ENCODE measurements at regions not wholly inside any gene's neighbourhood (a gene's known extent, or its start where the extent isn't known, plus 50 kb on each side); places are given as distances from the start of the nearest gene placed in this dataset.

DNA sequence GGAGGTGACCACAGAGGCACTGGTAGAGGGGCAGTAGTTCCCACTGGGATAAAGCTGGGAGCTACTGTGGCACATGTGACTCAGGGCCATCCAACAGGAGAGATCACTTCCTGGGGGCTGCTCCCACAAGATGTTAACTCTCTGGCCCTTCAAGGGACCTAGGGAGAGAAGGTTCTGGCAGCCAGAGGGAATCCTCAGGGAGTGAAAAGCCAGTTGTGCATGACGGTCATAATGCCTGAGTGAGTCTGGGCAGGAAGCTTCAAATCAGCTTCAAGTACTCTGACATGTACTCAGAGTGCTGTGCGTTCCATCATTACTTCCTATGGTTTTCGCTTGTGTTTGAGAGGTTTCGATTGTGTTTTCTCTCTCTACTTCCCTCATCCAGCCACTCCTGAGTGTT is 388.5 kb downstream of the GABRG2 start:
- no peak overlapping the region for H3K4me3 ChIP-seq (ENCODE audit: low read length)
- H4K20me1 ChIP-seq (ENCODE audit: insufficient read depth, low read depth, low read length): no peaks in the 10 kb centered on the region
- no peak overlapping the region for H3K9ac ChIP-seq (ENCODE audit: low read length)
- no peak overlapping the region for H3K4me2 ChIP-seq (ENCODE audit: low read depth, low read length, poor library complexity, severe bottlenecking)
- H2AFZ ChIP-seq (ENCODE audit: low read length): no peak overlapping the region
- no peaks in the 10 kb centered on the region for H3K9me2 ChIP-seq (replicated peaks; ENCODE audit: insufficient read depth, low read length)
- no peak overlapping the region for H3K27ac ChIP-seq (ENCODE audit: low read length)
- H3K9me3 ChIP-seq (ENCODE audit: low read length): peaks cover 20% of the 10 kb centered on the region
- H3K4me1 ChIP-seq (ENCODE audit: low read length): no peaks in the 10 kb centered on the region
- DNase-seq: no peak
- H3K27me3 ChIP-seq (ENCODE audit: low read length): no peaks in the 10 kb centered on the region
- H3K36me3 ChIP-seq (ENCODE audit: insufficient read depth, low read length): no peaks in the 10 kb centered on the region
- no peaks in the 10 kb centered on the region for H3K79me2 ChIP-seq (ENCODE audit: low read length)

DNA sequence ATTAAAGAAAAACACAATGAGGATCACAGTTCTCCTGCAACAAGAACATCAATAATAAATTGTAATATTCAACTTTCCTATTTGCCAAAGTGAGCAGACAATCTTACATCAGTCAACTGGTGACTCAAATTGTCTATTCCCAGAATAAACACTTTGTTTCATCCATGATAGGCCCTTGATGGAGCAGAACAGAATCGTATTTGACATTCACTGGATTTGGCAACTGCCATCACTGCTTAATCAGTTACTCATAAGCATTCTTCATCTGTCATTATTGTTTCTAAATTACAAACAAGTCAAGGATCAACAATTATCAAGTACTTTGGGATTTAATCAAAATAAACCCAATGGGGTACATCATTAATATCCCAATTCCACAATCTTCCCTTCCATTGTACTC is 398.4 kb downstream of the GABRG2 start:
- no peaks in the 10 kb centered on the region for H3K27me3 ChIP-seq (ENCODE audit: low read length)
- H3K27ac ChIP-seq (ENCODE audit: low read length): no peak overlapping the region
- no peaks in the 10 kb centered on the region for H3K9me2 ChIP-seq (replicated peaks; ENCODE audit: insufficient read depth, low read length)
- no peaks in the 10 kb centered on the region for H4K20me1 ChIP-seq (ENCODE audit: insufficient read depth, low read depth, low read length)
- H3K4me2 ChIP-seq (ENCODE audit: low read depth, low read length, poor library complexity, severe bottlenecking): no peak overlapping the region
- H2AFZ ChIP-seq (ENCODE audit: low read length): no peak overlapping the region
- no peak overlapping the region for H3K4me3 ChIP-seq (ENCODE audit: low read length)
- peaks cover 5% of the 10 kb centered on the region; the same call in 1 of the 2 replicates for H3K9me3 ChIP-seq (ENCODE audit: low read length)
- no peaks in the 10 kb centered on the region for H3K36me3 ChIP-seq (ENCODE audit: insufficient read depth, low read length)
- H3K4me1 ChIP-seq (ENCODE audit: low read length): no peaks in the 10 kb centered on the region
- no peak overlapping the region for H3K9ac ChIP-seq (ENCODE audit: low read length)
- no peak for DNase-seq
- no peaks in the 10 kb centered on the region for H3K79me2 ChIP-seq (ENCODE audit: low read length)

DNA sequence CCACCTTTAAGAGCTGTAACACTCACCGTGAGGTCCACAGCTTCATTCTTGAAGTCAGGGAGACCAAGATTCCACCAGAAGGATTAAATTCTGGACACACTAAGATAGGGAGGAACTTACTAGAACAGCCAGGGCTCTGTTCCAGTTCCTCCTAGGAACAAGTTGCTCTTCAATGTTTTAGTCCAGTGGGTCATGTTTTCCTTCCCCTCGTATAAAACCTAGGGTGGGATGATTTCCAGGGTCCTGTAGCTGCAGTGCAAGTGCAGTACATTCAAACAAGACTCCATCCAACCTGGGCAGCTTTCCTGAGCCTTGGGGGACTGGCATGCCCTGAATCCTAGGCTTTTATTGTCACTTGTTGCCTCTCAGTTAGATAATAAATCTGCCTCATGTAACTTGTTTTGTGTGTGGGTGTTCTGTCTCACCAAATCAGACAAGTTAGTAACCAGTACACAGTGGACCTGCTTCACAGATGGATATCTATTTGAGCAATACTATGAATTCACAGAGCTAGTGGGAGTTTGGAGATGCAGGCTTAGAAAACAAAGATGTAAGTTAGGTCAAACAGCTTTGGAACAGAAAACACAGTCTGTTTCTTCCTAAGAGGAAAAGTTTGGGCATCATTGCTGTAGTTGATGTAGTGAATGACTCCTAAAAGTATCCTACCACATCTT is 405.6 kb downstream of the GABRG2 start:
- no peak overlapping the region for H3K9ac ChIP-seq (ENCODE audit: low read length)
- H2AFZ ChIP-seq (ENCODE audit: low read length): no peak overlapping the region
- H3K27ac ChIP-seq (ENCODE audit: low read length): no peak overlapping the region
- no peaks in the 10 kb centered on the region for H3K79me2 ChIP-seq (ENCODE audit: low read length)
- H3K9me2 ChIP-seq (replicated peaks; ENCODE audit: insufficient read depth, low read length): no peaks in the 10 kb centered on the region
- no peaks in the 10 kb centered on the region for H3K27me3 ChIP-seq (ENCODE audit: low read length)
- H3K4me2 ChIP-seq (ENCODE audit: low read depth, low read length, poor library complexity, severe bottlenecking): no peak overlapping the region
- H4K20me1 ChIP-seq (ENCODE audit: insufficient read depth, low read depth, low read length): no peaks in the 10 kb centered on the region
- H3K4me3 ChIP-seq (ENCODE audit: low read length): no peak overlapping the region
- H3K36me3 ChIP-seq (ENCODE audit: insufficient read depth, low read length): no peaks in the 10 kb centered on the region
- H3K9me3 ChIP-seq (ENCODE audit: low read length): peaks cover 17% of the 10 kb centered on the region
- no peak for DNase-seq
- H3K4me1 ChIP-seq (ENCODE audit: low read length): no peaks in the 10 kb centered on the region

DNA sequence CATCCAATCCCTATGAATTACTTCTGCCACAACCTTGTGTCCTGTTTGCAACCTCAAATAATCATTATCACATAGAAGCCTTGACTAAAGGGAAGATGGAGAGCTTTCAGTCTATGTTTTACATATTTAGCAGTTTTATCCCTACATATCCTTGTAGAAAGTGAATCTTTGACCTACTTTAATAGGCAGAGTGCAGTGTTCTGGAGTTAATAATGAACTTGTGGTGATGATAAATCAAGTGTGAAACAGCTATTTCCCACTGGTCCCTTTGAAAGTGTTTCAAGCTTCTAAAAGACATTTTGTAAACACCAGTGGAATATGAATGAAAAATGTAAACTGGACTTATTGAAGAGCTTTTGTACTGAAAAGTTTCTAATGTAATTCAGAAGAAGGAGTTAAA is 406.7 kb downstream of the GABRG2 start:
- H4K20me1 ChIP-seq (ENCODE audit: insufficient read depth, low read depth, low read length): no peaks in the 10 kb centered on the region
- H3K9me3 ChIP-seq (ENCODE audit: low read length): peaks cover 12% of the 10 kb centered on the region
- no peaks in the 10 kb centered on the region for H3K27me3 ChIP-seq (ENCODE audit: low read length)
- no peaks in the 10 kb centered on the region for H3K79me2 ChIP-seq (ENCODE audit: low read length)
- DNase-seq: no peak
- H3K9ac ChIP-seq (ENCODE audit: low read length): no peak overlapping the region
- H2AFZ ChIP-seq (ENCODE audit: low read length): no peak overlapping the region
- H3K9me2 ChIP-seq (replicated peaks; ENCODE audit: insufficient read depth, low read length): no peaks in the 10 kb centered on the region
- H3K4me2 ChIP-seq (ENCODE audit: low read depth, low read length, poor library complexity, severe bottlenecking): no peak overlapping the region
- H3K4me1 ChIP-seq (ENCODE audit: low read length): no peaks in the 10 kb centered on the region
- H3K36me3 ChIP-seq (ENCODE audit: insufficient read depth, low read length): no peaks in the 10 kb centered on the region
- no peak overlapping the region for H3K4me3 ChIP-seq (ENCODE audit: low read length)
- no peak overlapping the region for H3K27ac ChIP-seq (ENCODE audit: low read length)

DNA sequence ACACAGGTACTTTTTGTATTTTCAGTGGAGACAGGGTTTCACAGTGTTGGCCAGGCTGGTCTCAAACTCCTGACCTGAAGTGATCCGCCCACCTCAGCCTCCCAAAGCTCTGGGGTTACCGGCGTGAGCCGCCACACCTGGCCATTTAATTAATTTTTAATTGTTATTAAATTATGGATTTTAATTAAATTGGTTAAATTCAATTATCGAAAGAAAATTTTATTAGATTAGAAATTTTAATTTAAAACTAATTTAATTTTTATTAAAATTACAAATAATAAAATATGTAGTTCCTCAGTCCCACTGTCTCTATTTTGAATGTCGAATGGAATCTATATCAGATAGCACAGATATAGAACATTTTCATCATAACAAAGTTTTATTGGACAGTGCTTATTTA is 416.5 kb downstream of the GABRG2 start:
- Histone ChIP-seq H2AFZ (ENCODE audit: low read length) (no peak overlapping the region), H3K9me2 (replicated peaks; ENCODE audit: insufficient read depth, low read length) (no peaks in the 10 kb centered on the region; the same call in 1 of the 2 replicates), H3K79me2 (ENCODE audit: low read length) (no peaks in the 10 kb centered on the region), H3K4me2 (ENCODE audit: low read depth, low read length, poor library complexity, severe bottlenecking) (no peak overlapping the region), H3K27ac (ENCODE audit: low read length) (no peak overlapping the region), H3K9me3 (ENCODE audit: low read length) (0 out of 2 replicates have a peak, but pooled peaks cover 4% of the 10 kb centered on the region), H3K4me1 (ENCODE audit: low read length) (no peaks in the 10 kb centered on the region), H3K36me3 (ENCODE audit: insufficient read depth, low read length) (no peaks in the 10 kb centered on the region), H3K27me3 (ENCODE audit: low read length) (no peaks in the 10 kb centered on the region), H3K9ac (ENCODE audit: low read length) (no peak overlapping the region), H3K4me3 (ENCODE audit: low read length) (no peak overlapping the region), H4K20me1 (ENCODE audit: insufficient read depth, low read depth, low read length) (no peaks in the 10 kb centered on the region)
- DNase-seq: no peak

DNA sequence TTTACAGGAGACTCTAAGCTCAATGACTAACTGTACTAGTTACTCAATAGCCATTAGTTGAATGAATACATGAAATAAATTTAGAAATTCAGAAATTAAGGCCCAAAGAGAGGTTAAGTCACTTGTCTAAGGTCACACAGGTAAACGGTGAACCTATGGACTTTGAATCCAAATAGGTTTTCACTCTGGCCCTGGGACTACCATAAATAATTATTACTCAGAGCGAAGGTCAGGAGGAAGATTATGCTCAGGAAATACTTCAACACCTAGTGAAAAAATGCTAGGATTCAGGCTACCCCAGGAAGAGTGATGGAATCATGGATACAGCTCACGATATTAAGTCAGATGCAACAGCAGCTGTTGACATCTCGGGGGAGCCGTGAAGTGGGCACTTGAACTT is 417.4 kb downstream of the GABRG2 start:
- Histone ChIP-seq H3K27ac (ENCODE audit: low read length) (no peak overlapping the region), H2AFZ (ENCODE audit: low read length) (no peak overlapping the region), H3K4me1 (ENCODE audit: low read length) (no peaks in the 10 kb centered on the region), H3K4me2 (ENCODE audit: low read depth, low read length, poor library complexity, severe bottlenecking) (no peak overlapping the region), H3K9ac (ENCODE audit: low read length) (no peak overlapping the region), H3K36me3 (ENCODE audit: insufficient read depth, low read length) (no peaks in the 10 kb centered on the region), H3K9me2 (replicated peaks; ENCODE audit: insufficient read depth, low read length) (no peaks in the 10 kb centered on the region; the same call in 1 of the 2 replicates), H3K4me3 (ENCODE audit: low read length) (no peak overlapping the region), H4K20me1 (ENCODE audit: insufficient read depth, low read depth, low read length) (no peaks in the 10 kb centered on the region), H3K9me3 (ENCODE audit: low read length) (0 out of 2 replicates have a peak, but pooled peaks cover 4% of the 10 kb centered on the region), H3K79me2 (ENCODE audit: low read length) (no peaks in the 10 kb centered on the region), H3K27me3 (ENCODE audit: low read length) (no peaks in the 10 kb centered on the region)
- DNase-seq: no peak

DNA sequence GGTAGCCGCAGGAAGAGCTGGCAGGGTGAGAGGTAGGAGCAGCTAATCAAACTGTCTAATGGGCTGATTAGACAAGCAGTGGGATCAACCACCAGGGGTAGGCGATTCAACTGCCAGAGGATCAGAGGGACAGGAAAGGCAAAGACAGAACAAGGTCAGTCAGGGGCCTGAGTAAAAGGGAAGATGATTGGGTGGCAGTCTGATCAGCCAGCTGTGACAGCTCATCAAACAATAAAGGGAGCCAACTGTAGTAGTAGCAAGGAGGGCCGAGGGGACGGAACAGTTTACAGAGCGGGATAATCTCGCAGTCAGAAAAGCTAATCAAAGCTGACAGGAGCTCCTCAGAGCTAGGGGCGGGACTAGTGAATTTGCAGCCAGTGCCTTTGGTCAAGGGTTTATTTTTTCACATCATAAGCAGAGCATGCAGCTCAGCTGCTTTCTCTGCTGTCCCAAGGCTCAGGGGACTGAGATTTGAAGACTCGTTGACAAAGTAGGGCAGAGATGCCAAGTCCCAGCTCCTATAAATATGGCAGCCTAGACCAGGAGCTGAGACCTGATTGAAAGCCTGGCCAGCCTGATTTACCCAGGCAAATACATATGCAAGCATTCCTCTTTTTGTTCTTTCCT is 418.2 kb downstream of the GABRG2 start:
- Histone ChIP-seq H3K9me2 (replicated peaks; ENCODE audit: insufficient read depth, low read length) (no peaks in the 10 kb centered on the region; the same call in 1 of the 2 replicates), H3K4me1 (ENCODE audit: low read length) (no peaks in the 10 kb centered on the region)

DNA sequence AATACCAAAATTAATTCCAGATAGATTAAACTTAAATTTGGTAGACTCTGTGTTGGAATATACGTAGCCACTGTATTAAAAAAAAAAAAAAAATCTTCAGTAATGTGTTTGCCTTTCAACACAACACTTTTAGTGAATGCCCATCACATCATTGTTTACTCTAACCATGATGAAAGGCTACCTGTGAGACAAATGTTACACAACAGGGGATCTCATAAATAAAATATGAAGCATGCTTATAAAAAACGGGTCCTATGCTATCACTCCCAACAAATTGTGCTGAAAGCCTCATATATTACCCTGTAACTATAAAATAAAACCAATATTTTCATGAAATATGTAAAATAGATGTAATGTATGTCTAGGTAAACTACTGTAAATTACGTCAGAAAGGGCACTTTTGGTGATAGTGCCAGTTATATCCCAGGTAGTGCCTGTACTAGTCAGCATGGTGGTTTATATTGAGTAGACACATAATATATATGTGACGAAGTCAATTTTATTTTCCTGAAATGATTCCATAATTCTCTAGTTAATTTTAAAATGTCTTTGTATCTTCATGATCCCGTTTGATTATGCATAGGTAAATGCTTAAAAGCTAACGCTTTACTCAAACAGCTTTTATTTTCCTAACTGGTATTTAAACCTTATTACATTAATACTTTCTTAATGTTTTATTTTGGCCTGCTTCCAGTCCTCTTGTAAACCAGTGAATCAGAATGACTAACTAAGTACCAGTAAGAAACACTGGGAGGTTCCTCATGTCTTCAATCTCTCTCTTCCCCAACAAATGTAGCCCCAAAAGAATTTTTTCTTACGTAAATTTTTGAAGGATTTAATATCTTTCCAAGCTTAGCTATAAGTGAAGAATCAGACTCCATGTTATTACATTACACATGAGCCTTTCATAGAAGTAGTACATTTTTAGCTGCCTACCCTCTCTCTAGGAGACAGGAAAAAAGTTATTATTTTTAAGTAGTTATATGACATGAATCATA is 420.3 kb downstream of the GABRG2 start:
- Histone ChIP-seq H3K9ac (ENCODE audit: low read length) (no peak overlapping the region), H3K4me2 (ENCODE audit: low read depth, low read length, poor library complexity, severe bottlenecking) (no peak overlapping the region), H3K36me3 (ENCODE audit: insufficient read depth, low read length) (no peaks in the 10 kb centered on the region), H2AFZ (ENCODE audit: low read length) (no peak overlapping the region), H3K9me3 (ENCODE audit: low read length) (peaks cover 9% of the 10 kb centered on the region; the same call in 1 of the 2 replicates), H3K79me2 (ENCODE audit: low read length) (no peaks in the 10 kb centered on the region), H3K27ac (ENCODE audit: low read length) (no peak overlapping the region), H3K4me3 (ENCODE audit: low read length) (no peak overlapping the region), H3K4me1 (ENCODE audit: low read length) (no peaks in the 10 kb centered on the region), H4K20me1 (ENCODE audit: insufficient read depth, low read depth, low read length) (no peaks in the 10 kb centered on the region), H3K27me3 (ENCODE audit: low read length) (no peaks in the 10 kb centered on the region), H3K9me2 (replicated peaks; ENCODE audit: insufficient read depth, low read length) (no peaks in the 10 kb centered on the region; the same call in 1 of the 2 replicates)
- DNase-seq: no peak

More for the DNA sequence above, 418.2 kb downstream of the GABRG2 start:
- H3K9me3 ChIP-seq (ENCODE audit: low read length): 0 out of 2 replicates have a peak, but pooled peaks cover 4% of the 10 kb centered on the region
- no peak overlapping the region for H2AFZ ChIP-seq (ENCODE audit: low read length)
- H3K36me3 ChIP-seq (ENCODE audit: insufficient read depth, low read length): no peaks in the 10 kb centered on the region
- no peak overlapping the region for H3K4me3 ChIP-seq (ENCODE audit: low read length)
- DNase-seq: no peak
- no peak overlapping the region for H3K4me2 ChIP-seq (ENCODE audit: low read depth, low read length, poor library complexity, severe bottlenecking)
- no peak overlapping the region for H3K9ac ChIP-seq (ENCODE audit: low read length)
- H3K27ac ChIP-seq (ENCODE audit: low read length): no peak overlapping the region
- H3K27me3 ChIP-seq (ENCODE audit: low read length): no peaks in the 10 kb centered on the region
- H4K20me1 ChIP-seq (ENCODE audit: insufficient read depth, low read depth, low read length): no peaks in the 10 kb centered on the region
- H3K79me2 ChIP-seq (ENCODE audit: low read length): no peaks in the 10 kb centered on the region

Data from Karpas-422 (cell line).